Body of pancreas (tissue), 4 donors: ENCODE measurements at regions not wholly inside any gene's neighbourhood (a gene's known extent, or its start where the extent isn't known, plus 50 kb on each side); places are given as distances from the start of the nearest gene placed in this dataset.

Source experiments
- CTCF ChIP-seq, 7 experiments: fragments of 450-650 bp in 4 of 7; fragments of 200-600 bp in 3 of 7; sonication (generic) in 3 of 7; IDR thresholded peaks; one replicate each; pipeline ENCODE4 v1.5.1; 2016 to 2019; ENCODE audit warnings: antibody characterized with exemption in 7 of 7
- POLR2A ChIP-seq, 3 donors: fragments of 450-650 bp; IDR thresholded peaks; one replicate each; pipeline ENCODE4 v1.6.1; 2016; ENCODE audit warnings: antibody characterized with exemption in 3 of 3, mild to moderate bottlenecking in 2 of 3

- TF ChIP-seq CTCF (IDR thresholded peaks at IDR 0.05) (no peak), POLR2A (IDR thresholded peaks at IDR 0.05) (no peak)
These were observed 122.9 kb upstream of the ZNF507 start for GRCh38 chr19:32222556-32222955.
